WI38 (cell line): ENCODE measurements at regions not wholly inside any gene's neighbourhood (a gene's known extent, or its start where the extent isn't known, plus 50 kb on each side); places are given as distances from the start of the nearest gene placed in this dataset.

Experiments used
- H3K4me3 ChIP-seq: 2 replicates; pipeline ENCODE4 v1.5.1; 2011; ENCODE audit warnings: low read depth, mild to moderate bottlenecking, control low read depth, low read length
- TF ChIP-seq, protein P1 (sequence below): IDR thresholded peaks from 2 replicates; pipeline ENCODE4 v1.5.1; 2012; ENCODE audit warnings: low read depth, mild to moderate bottlenecking, control low read depth, low read length

DNA sequence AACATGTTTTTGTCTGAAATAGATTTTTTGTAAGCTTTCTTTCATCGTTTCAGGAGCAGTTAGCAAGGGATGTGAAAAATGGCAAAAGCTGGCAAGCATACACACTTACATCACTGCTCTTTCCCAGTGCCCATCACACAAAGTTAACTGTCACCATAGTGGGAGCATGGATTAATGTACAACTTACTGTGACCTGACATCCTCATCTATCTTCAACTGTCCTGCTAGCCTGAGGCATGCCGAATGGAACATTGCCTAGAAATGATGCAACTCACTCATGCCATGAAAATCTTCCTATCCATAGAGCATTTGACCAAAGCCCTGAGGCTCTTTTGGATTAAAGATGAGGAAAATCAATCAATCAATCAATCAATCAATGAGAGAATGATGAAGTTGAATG lies 491.7 kb upstream of the SLC10A2 start:
- TF ChIP-seq, protein P1, sequence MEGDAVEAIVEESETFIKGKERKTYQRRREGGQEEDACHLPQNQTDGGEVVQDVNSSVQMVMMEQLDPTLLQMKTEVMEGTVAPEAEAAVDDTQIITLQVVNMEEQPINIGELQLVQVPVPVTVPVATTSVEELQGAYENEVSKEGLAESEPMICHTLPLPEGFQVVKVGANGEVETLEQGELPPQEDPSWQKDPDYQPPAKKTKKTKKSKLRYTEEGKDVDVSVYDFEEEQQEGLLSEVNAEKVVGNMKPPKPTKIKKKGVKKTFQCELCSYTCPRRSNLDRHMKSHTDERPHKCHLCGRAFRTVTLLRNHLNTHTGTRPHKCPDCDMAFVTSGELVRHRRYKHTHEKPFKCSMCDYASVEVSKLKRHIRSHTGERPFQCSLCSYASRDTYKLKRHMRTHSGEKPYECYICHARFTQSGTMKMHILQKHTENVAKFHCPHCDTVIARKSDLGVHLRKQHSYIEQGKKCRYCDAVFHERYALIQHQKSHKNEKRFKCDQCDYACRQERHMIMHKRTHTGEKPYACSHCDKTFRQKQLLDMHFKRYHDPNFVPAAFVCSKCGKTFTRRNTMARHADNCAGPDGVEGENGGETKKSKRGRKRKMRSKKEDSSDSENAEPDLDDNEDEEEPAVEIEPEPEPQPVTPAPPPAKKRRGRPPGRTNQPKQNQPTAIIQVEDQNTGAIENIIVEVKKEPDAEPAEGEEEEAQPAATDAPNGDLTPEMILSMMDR, result no peak
- H3K4me3 ChIP-seq, result no peak overlapping the region

DNA sequence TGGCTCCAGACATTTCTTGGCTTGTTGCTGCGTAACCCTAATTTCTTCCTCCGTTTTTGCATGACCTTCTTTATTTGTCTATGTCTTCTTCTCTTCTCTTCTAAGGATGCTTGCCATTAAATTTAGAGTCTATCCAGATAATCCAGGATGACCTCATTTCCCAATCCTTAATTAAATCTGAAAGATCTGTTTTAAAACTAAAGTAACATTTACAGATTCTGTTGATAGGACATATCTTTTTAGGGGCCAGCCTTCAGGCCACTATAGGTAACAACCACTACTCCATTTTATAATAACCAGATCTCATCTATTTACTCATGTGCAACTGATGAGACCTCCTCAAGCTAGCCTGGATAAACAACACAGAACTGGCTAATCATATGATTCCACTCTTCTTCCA lies 490.5 kb upstream of the SLC10A2 start:
- TF ChIP-seq, protein P1, result no peak
- H3K4me3 ChIP-seq, result no peak overlapping the region

- TF ChIP-seq, protein P1, result no peak
- H3K4me3 ChIP-seq, result no peak overlapping the region
These were observed 481.7 kb upstream of the SLC10A2 start for GRCh38 chr13:103547914-103548313.

- TF ChIP-seq, protein P1, result no peak
- no peak overlapping the region for H3K4me3 ChIP-seq
These were observed 480.1 kb upstream of the SLC10A2 start for GRCh38 chr13:103546271-103546670.

- TF ChIP-seq, protein P1, result no peak
These were observed 476.4 kb upstream of the SLC10A2 start for GRCh38 chr13:103542648-103543047.

DNA sequence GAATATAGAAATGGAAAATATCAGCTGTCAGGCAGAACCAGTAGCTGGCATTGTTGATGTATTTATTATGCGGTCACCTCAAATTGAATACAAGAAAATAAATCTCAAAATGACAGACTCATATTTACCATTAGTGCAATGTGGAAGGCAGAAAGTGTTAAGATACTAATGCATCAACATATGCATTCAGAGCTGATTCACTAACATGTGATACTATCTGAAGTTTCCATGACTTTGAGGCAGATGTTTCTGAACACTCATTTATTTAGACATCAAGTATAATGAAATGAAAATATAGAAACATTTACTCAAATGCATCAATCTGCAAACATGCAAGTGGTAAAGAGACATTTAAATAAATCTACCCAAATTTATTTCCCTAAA lies 474.2 kb upstream of the SLC10A2 start:
- H3K4me3 ChIP-seq, result no peak overlapping the region
- TF ChIP-seq, protein P1, result no peak

More at GRCh38 chr13:103542648-103543047, 476.4 kb upstream of the SLC10A2 start:
- H3K4me3 ChIP-seq, result no peak overlapping the region

GRCh38 chr13:103539721-103540381 lies 473.6 kb upstream of the SLC10A2 start:
- H3K4me3 ChIP-seq, result no peak overlapping the region
- TF ChIP-seq, protein P1, result no peak
